HG03354 (cell line): ENCODE measurements at regions not wholly inside any gene's neighbourhood (a gene's known extent, or its start where the extent isn't known, plus 50 kb on each side); places are given as distances from the start of the nearest gene placed in this dataset.

Experiments used
- ATAC-seq: cut with Tn5 transposase; IDR thresholded peaks from one replicate; pipeline ENCODE4 v1.9.1; 2021; ENCODE audit warnings: mild to moderate bottlenecking; ENCODE audit not compliant: unreplicated experiment, poor library complexity, severe bottlenecking

GRCh38 chr5:143573568-143574170 lies 170.2 kb upstream of the NR3C1 start:
- ATAC-seq: peak; percentile 70

- no peak for ATAC-seq
Observed at GRCh38 chr5:143572671-143573070, 169.2 kb upstream of the NR3C1 start.

GRCh38 chr5:143571642-143572624 lies 168.4 kb upstream of the NR3C1 start:
- ATAC-seq: no peak

GRCh38 chr5:143570989-143571388 lies 167.5 kb upstream of the NR3C1 start:
- no peak for ATAC-seq

GRCh38 chr5:143569722-143570567 lies 166.5 kb upstream of the NR3C1 start:
- ATAC-seq: no peak

GRCh38 chr5:143569213-143569701 lies 165.8 kb upstream of the NR3C1 start:
- ATAC-seq: no peak

DNA sequence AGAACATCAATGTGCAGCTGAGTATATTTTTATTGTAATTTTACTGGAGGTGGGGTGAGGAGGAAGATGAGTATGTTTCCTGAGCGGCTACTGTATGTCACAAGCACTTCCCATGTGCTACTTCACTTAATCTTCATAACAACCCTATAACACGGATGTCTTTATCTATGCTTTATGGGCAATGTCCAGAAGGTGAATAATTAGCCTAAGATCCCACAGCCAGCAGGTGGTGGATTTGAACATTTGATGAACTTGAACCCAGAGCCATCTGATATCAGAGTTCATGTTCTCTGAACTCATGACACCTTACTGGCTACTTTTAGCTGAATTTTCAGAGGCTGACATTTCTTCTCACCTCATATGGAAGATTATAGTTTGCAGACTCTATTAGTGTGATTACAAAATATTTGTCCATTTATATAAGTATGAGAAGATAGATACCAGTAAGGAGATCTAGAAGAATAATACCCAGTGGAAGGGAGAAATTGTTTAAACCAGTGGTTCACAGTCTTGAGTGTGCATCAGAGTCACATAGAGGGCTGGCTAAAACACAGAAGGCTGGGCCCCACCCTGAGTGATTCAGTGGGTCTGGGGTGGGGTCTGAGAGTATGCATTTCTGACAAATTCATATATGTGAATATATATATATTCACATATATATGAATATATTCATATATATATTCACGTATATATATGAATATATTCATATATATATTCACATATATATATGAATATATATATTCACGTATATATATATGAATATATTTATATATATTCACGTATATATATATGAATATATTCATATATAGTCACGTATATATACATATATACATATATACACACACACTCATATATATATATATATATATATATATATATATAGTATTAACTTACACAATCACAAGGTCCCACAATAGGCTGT lies 164.4 kb upstream of the NR3C1 start:
- ATAC-seq: no peak

- ATAC-seq: no peak
Observed at GRCh38 chr5:143566139-143566538, 162.7 kb upstream of the NR3C1 start.

- peak; percentile 100 for ATAC-seq
Observed at GRCh38 chr5:143564417-143564816, 160.9 kb upstream of the NR3C1 start.

- no peak for ATAC-seq
Observed at GRCh38 chr5:143562935-143563334, 159.4 kb upstream of the NR3C1 start.

- ATAC-seq: no peak
Observed at GRCh38 chr5:143561219-143561618, 157.7 kb upstream of the NR3C1 start.

DNA sequence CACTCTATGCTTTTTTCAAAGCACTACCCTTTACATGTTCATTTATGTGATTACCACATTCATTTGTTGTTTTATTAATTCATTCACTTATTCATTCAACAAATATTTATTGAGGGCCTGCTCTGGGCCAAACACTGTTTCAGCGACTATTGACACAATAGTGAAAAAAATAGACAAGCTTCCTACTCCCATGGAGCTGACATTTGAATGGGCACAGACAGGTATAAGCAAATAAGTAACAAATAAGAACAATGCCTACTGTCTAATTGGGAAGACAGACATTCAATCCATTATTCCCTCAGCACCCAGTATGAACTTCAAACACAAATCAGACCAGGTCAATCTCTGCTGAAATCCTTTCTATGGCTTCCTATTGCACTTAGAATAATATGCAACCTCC lies 156.9 kb upstream of the NR3C1 start:
- no peak for ATAC-seq

DNA sequence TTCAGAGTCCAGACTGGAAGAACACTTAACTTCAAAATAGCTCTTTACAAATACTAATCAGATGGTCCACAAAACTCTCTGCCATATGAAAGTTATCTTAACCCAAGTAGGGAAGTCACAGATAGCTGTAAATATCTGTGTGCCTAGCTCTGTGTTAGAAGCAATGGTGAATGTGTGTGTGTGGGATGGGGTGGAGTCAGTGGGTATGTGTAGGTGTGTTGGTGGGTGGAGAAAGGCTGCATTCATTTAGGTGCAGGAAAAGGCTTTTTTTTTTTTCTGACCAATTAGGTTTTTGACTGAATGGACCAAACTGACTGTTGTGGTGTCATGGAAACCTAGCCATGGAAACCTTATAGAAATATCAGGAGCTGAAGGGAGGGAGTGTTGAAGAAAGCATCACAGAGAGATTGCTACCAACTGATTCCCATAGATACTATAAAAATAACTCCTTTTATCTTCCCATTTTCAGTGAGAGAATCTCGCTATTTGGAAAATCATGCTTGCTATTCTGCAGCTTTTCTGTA lies 156.2 kb upstream of the NR3C1 start:
- no peak for ATAC-seq

- no peak for ATAC-seq
Observed at GRCh38 chr5:143558048-143558447, 154.6 kb upstream of the NR3C1 start.

DNA sequence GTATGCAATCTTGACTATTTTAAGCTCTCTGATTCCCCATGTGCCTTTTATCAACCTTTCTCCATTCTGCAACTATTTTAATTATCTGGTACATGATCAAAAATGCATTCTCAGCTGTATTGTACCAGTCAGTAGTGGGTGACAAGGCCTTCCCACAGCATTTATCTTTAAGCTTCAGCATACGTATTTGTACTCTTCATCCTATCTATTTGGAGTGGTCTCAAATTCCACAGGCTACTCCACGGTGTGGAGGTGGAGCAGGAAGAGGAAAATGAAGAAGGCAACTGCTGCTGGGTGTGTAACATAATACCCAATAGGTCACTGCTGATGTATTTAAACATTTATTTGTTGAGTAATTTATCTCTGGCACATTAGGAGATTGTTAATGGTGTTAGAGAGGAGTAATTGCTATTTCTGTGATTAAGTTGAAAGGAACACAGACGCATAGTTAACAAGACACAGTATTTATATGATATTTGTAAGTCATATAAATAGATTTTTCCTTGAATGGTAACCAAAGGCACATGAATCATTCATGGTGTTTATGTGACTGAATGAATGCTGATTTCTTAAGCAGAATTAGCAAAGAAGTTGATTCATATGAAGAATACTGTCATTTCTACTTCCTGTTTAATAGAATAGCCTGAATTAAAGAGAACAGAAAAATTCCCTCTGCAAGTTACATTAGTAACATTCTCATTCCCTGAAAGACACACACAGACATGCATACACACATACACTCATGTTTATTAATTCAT lies 153.8 kb upstream of the NR3C1 start:
- ATAC-seq: no peak

- no peak for ATAC-seq
Observed at GRCh38 chr5:143554918-143555477, 151.5 kb upstream of the NR3C1 start.

DNA sequence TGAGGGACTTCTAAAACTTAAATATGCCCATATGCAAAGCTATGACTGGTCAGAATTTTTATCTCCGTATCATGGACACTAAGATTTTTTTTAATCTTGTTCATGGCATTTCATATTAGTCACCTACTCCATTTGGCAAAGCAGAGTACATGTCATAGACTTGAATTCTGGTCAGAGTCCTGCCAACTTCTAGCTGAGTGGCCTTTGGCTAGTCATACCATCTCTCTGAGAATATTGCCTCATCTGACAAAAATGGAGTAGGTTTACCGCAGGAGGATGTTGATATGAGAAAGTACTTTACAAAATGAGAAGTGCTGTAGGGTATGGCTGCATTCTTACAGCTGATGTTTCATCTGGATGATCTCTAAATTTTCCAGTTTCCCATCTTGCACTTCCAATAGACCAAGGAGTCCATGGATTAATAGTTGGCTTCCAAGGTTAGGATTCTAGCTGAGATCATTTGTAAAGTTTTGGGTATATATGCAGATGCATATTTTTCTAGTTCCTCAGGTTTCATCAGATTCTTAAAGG lies 150.8 kb upstream of the NR3C1 start:
- ATAC-seq: no peak

DNA sequence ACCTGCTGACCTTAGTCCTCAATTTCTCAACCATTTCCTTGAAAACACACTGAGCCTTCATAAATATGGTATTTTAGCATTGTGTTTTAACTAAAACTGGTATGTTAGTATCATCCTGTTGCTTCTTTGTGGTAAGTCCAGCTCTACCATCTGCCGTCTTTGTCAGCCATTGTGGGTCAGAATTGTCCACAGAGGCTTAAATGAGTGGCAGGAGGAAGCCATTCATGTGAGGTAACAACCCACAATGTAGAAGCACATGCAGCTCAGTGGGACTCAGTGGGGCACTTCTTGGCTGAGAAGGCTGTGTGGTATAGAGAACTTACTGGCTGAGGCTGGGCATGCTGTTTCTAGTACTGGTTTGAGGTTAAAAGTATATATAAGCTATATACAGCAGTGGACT lies 149.2 kb upstream of the NR3C1 start:
- no peak for ATAC-seq
